ENCODE measurements at regions not wholly inside any gene's neighbourhood (a gene's known extent, or its start where the extent isn't known, plus 50 kb on each side); places are given as distances from the start of the nearest gene placed in this dataset.

DNA sequence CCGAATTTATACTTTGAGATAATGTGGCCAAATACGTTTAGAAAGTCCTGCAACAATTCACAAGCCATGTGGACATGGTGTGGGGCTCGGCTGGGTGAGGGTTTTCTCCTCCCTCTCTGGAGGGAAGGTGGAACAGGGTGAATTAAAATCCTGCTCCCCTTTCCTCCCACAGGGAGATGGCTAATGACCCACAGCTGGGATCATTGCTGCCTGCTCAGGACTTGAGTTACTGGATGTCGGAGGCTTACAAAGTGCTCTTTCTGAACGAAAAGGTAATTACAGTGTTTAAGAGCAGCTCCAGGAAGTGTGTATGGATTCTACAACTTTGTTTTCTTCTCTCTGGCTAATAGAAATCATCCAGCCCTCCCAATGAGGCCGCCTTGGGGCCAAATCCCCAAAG is 97.9 kb upstream of the ALKAL2 start:
- DNase-seq (ENCODE audit: insufficient read length, low spot score), result no peak
- FAIRE-seq, result no peak

DNA sequence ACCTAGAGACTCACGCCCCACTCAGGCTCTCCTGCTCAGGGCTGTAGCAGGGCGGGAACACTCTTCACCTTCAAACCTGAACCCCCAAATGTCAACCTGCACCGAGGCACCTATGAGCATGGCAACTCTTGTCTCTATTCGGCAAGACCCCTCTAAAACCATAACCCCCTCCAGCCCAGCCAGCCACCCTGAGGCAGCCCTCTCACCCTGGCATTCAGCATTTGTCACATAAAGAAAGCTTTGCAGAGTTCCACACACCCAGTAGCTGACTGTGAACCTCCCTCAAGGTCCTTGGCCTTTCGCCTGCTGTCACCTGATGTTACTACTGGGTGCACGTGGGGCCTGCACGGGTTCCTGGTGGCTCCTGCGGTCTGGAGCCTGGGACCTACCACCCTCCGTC is 97.2 kb upstream of the ALKAL2 start:
- no peak for FAIRE-seq
- no peak for DNase-seq (ENCODE audit: insufficient read length, low spot score)
- no peak for TF ChIP-seq POLR2AphosphoS5 (IDR thresholded peaks at IDR 0.05; ENCODE audit: low read depth, low read length)
- no peak for TF ChIP-seq POLR2A (IDR thresholded peaks at IDR 0.05; ENCODE audit: low read depth, low read length)
- no peak for TF ChIP-seq POU2F2 (IDR thresholded peaks at IDR 0.05; ENCODE audit: low read depth, low read length)
- no peak for TF ChIP-seq PAX5 (IDR thresholded peaks at IDR 0.05; ENCODE audit: insufficient read depth, low read length, severe bottlenecking)
- TF ChIP-seq TAF1 (IDR thresholded peaks at IDR 0.05; ENCODE audit: low read depth, low read length), result no peak
- no peak for TF ChIP-seq SPI1 (IDR thresholded peaks at IDR 0.05; ENCODE audit: low read depth, low read length)

More for the DNA sequence above, 97.9 kb upstream of the ALKAL2 start:
- TF ChIP-seq SPI1 (IDR thresholded peaks at IDR 0.05; ENCODE audit: low read depth, low read length), result no peak
- no peak for TF ChIP-seq POLR2A (IDR thresholded peaks at IDR 0.05; ENCODE audit: low read depth, low read length)
- TF ChIP-seq POLR2AphosphoS5 (IDR thresholded peaks at IDR 0.05; ENCODE audit: low read depth, low read length), result no peak
- no peak for TF ChIP-seq TAF1 (IDR thresholded peaks at IDR 0.05; ENCODE audit: low read depth, low read length)
- no peak for TF ChIP-seq PAX5 (IDR thresholded peaks at IDR 0.05; ENCODE audit: insufficient read depth, low read length, severe bottlenecking)
- TF ChIP-seq POU2F2 (IDR thresholded peaks at IDR 0.05; ENCODE audit: low read depth, low read length), result no peak

DNA sequence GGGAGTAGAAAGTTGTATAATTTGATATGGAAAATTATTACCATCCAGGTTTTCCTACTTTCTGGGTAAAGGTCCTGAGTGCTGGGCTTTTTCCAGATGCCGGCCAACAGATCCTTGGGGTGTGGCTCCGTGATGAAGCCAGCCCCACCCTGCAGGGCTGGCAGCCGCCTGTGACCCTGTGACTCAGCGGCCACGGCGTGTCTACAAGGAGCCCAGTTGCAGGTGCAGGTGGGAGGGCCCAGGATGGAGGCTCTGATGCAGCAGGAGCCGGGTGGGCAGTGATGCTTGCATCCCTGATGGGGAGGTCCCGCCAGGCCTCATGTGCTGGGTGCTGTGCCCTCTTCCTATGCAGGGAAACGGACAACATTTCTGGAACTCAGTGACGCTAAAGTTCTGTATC is 96.0 kb upstream of the ALKAL2 start:
- DNase-seq (ENCODE audit: insufficient read length, low spot score) (no peak), FAIRE-seq (no peak)
- no peak for TF ChIP-seq SPI1 (IDR thresholded peaks at IDR 0.05; ENCODE audit: low read depth, low read length)
- TF ChIP-seq POLR2A (IDR thresholded peaks at IDR 0.05; ENCODE audit: low read depth, low read length), result no peak
- TF ChIP-seq POU2F2 (IDR thresholded peaks at IDR 0.05; ENCODE audit: low read depth, low read length), result no peak
- TF ChIP-seq PAX5 (IDR thresholded peaks at IDR 0.05; ENCODE audit: insufficient read depth, low read length, severe bottlenecking), result no peak
- TF ChIP-seq TAF1 (IDR thresholded peaks at IDR 0.05; ENCODE audit: low read depth, low read length), result no peak
- TF ChIP-seq POLR2AphosphoS5 (IDR thresholded peaks at IDR 0.05; ENCODE audit: low read depth, low read length), result no peak

DNA sequence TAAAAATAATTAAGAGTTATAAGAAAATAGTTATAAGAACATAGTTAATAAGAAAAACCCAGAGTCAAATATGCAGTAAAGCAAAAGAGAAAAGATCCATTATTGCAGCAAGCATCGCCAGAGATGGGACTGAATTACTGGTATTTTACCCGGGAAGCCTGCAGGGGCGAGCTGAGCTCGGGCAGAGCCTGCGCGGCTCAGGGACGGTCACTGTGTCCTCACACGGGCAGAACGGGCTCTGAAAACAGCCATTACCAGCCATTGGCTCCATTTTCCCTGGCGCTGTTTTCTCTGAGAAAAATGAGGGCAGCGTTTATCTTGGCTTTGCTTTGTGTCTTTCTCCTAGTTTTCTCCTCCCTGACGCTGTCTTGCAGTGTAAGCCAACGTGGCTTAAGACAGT is 95.3 kb upstream of the ALKAL2 start:
- DNase-seq (ENCODE audit: insufficient read length, low spot score), result no peak
- FAIRE-seq, result no peak
- TF ChIP-seq SPI1 (IDR thresholded peaks at IDR 0.05; ENCODE audit: low read depth, low read length) (no peak), POU2F2 (IDR thresholded peaks at IDR 0.05; ENCODE audit: low read depth, low read length) (no peak), POLR2AphosphoS5 (IDR thresholded peaks at IDR 0.05; ENCODE audit: low read depth, low read length) (no peak), PAX5 (IDR thresholded peaks at IDR 0.05; ENCODE audit: insufficient read depth, low read length, severe bottlenecking) (no peak), POLR2A (IDR thresholded peaks at IDR 0.05; ENCODE audit: low read depth, low read length) (no peak), TAF1 (IDR thresholded peaks at IDR 0.05; ENCODE audit: low read depth, low read length) (no peak)

DNA sequence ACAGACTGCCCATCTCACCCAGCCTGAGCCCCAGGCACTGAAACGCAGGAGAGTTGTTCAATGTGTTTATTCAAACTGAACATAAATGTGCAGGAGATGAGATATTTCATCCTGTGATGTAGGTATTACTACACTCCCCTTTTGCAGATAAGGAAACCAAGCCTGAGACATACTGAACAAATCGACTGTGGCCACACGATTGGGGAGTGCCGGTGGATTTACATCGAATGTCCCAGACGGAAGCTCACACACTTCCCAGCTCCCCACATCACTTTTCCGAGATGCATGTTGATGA is 94.8 kb upstream of the ALKAL2 start:
- no peak for FAIRE-seq
- DNase-seq (ENCODE audit: insufficient read length, low spot score), result no peak
- TF ChIP-seq TAF1 (IDR thresholded peaks at IDR 0.05; ENCODE audit: low read depth, low read length), result no peak
- TF ChIP-seq POLR2AphosphoS5 (IDR thresholded peaks at IDR 0.05; ENCODE audit: low read depth, low read length), result no peak
- TF ChIP-seq SPI1 (IDR thresholded peaks at IDR 0.05; ENCODE audit: low read depth, low read length), result no peak
- TF ChIP-seq PAX5 (IDR thresholded peaks at IDR 0.05; ENCODE audit: insufficient read depth, low read length, severe bottlenecking), result no peak
- no peak for TF ChIP-seq POU2F2 (IDR thresholded peaks at IDR 0.05; ENCODE audit: low read depth, low read length)
- no peak for TF ChIP-seq POLR2A (IDR thresholded peaks at IDR 0.05; ENCODE audit: low read depth, low read length)

DNA sequence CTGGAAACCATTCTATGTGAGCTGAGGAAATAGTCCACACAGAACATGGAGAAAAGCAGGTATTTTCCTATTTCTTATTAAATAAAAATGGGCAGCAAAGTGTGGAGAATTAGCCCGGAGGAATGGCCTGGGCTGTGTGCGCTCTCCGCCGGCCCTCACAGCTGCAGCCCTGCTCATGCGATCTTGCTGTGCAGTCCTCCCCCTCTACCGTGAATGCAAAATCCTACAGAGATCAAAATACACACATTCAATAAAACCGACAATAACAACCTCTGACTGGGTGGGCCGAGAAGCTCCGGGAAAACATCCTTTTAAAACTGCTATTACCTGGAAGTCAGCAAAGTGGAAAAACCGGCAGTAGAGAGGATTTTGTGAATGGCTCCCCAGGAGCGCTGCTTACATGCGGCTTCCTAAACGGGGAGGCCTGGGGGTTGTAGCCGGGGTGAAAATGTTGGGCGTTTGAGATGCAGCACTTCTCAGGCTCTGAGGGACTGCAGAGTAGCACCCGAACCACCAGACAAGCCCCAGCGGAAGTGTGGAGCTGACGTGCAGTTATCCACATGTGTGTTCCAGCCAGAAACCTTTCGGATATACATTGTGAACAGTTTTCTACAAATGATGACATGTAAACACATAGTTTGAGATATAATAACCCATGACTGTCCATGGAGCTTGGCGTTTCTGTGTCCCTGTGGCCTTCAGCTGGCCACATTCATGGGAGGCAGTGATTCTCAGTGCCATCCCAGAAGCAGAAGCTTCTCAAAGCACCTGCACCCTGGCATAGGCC is 94.2 kb upstream of the ALKAL2 start:
- no peak for TF ChIP-seq POLR2AphosphoS5 (IDR thresholded peaks at IDR 0.05; ENCODE audit: low read depth, low read length)
- no peak for TF ChIP-seq PAX5 (IDR thresholded peaks at IDR 0.05; ENCODE audit: insufficient read depth, low read length, severe bottlenecking)
- no peak for TF ChIP-seq SPI1 (IDR thresholded peaks at IDR 0.05; ENCODE audit: low read depth, low read length)
- TF ChIP-seq TAF1 (IDR thresholded peaks at IDR 0.05; ENCODE audit: low read depth, low read length), result no peak
- no peak for TF ChIP-seq POU2F2 (IDR thresholded peaks at IDR 0.05; ENCODE audit: low read depth, low read length)
- no peak for TF ChIP-seq POLR2A (IDR thresholded peaks at IDR 0.05; ENCODE audit: low read depth, low read length)
- FAIRE-seq (no peak), DNase-seq (ENCODE audit: insufficient read length, low spot score) (no peak)

DNA sequence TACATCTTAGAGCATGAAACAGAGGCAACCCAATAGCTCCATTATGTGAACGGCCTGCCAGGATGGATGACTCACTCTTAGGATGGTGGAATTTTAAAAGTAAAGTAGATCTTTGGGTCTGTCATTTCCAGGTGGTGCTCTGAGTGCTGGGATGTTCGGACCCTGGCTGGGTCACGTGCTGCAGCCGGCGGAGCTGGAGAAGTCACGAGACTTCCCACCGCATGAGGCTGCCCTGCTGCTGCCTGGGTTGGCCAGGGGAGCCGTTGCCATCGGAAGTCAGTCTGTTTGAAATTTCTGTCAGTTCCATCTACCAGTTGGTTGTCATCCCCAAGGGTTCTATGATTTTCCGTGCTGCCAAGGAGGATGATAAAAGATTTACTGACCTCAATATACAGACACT is 93.3 kb upstream of the ALKAL2 start:
- FAIRE-seq, result no peak
- no peak for TF ChIP-seq POLR2A (IDR thresholded peaks at IDR 0.05; ENCODE audit: low read depth, low read length)
- no peak for TF ChIP-seq PAX5 (IDR thresholded peaks at IDR 0.05; ENCODE audit: insufficient read depth, low read length, severe bottlenecking)
- TF ChIP-seq POU2F2 (IDR thresholded peaks at IDR 0.05; ENCODE audit: low read depth, low read length), result no peak
- TF ChIP-seq TAF1 (IDR thresholded peaks at IDR 0.05; ENCODE audit: low read depth, low read length), result no peak
- TF ChIP-seq POLR2AphosphoS5 (IDR thresholded peaks at IDR 0.05; ENCODE audit: low read depth, low read length), result no peak
- no peak for TF ChIP-seq SPI1 (IDR thresholded peaks at IDR 0.05; ENCODE audit: low read depth, low read length)

DNA sequence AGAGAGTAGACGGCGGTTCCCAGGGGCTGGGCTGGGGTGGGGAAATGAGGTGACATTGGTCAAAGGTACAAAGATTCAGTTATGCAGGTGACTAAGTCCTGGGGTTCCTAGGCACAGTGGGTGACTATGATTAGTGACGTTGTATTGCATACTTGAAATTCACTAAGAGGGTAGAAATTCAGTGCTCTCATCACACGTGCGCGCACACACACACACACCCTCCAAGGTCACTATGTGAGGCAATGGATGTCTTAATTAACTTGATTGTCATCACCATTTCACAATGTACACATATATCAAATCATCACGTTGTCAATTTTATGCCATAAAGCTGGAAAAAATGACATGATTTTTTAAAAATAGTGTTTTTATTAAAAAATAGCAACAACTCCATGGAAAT is 92.9 kb upstream of the ALKAL2 start:
- DNase-seq (ENCODE audit: insufficient read length, low spot score), result no peak
- TF ChIP-seq POLR2AphosphoS5 (IDR thresholded peaks at IDR 0.05; ENCODE audit: low read depth, low read length) (no peak), TAF1 (IDR thresholded peaks at IDR 0.05; ENCODE audit: low read depth, low read length) (no peak), SPI1 (IDR thresholded peaks at IDR 0.05; ENCODE audit: low read depth, low read length) (no peak), PAX5 (IDR thresholded peaks at IDR 0.05; ENCODE audit: insufficient read depth, low read length, severe bottlenecking) (no peak), POU2F2 (IDR thresholded peaks at IDR 0.05; ENCODE audit: low read depth, low read length) (no peak), POLR2A (IDR thresholded peaks at IDR 0.05; ENCODE audit: low read depth, low read length) (no peak)
- FAIRE-seq, result no peak

More for the DNA sequence above, 93.3 kb upstream of the ALKAL2 start:
- no peak for DNase-seq (ENCODE audit: insufficient read length, low spot score)

DNA sequence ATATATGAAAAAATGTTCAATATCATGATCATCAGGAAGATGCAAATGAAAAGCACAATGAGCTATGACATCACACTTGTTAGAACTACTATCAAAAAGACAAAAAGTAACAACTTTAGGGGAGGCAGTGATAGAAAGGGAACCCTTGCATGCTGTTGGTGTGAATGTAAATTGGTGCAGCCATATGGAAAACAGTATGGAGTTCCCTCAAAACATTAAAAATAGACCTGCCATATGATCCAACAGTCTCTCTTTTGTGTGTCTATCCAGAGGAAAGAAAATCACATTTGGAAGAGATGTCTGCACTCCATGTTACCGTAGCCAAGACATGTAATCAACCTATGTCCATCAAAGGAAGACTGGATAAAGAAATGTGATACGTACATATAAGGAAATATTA is 92.3 kb upstream of the ALKAL2 start:
- TF ChIP-seq TAF1 (IDR thresholded peaks at IDR 0.05; ENCODE audit: low read depth, low read length) (no peak), POU2F2 (IDR thresholded peaks at IDR 0.05; ENCODE audit: low read depth, low read length) (no peak), POLR2A (IDR thresholded peaks at IDR 0.05; ENCODE audit: low read depth, low read length) (no peak), SPI1 (IDR thresholded peaks at IDR 0.05; ENCODE audit: low read depth, low read length) (no peak), PAX5 (IDR thresholded peaks at IDR 0.05; ENCODE audit: insufficient read depth, low read length, severe bottlenecking) (no peak), POLR2AphosphoS5 (IDR thresholded peaks at IDR 0.05; ENCODE audit: low read depth, low read length) (no peak)
- no peak for DNase-seq (ENCODE audit: insufficient read length, low spot score)
- FAIRE-seq, result no peak

All from GM12891 (cell line).